ENCODE measurements at regions not wholly inside any gene's neighbourhood (a gene's known extent, or its start where the extent isn't known, plus 50 kb on each side); places are given as distances from the start of the nearest gene placed in this dataset.

DNA sequence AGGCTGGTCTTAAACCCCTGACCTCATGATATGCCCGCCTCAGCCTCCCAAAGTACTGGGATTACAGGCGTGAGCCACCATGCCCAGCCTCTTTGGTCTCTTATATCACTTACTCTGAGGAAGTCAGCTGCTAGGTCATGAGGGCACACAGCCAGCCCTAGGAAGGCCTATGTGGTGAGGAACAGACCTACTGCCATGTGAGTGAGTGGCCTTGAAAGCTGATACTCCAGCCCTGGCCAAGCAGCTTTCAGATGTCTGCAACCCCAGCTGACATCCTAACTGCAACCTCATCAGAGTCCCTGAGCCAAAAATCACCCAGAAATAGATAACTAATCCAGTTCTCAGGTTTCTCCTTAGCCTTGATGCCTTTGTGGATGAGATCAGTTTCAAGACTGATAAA lies 224.3 kb downstream of the EDEM1 start:
- TF ChIP-seq, protein P1, sequence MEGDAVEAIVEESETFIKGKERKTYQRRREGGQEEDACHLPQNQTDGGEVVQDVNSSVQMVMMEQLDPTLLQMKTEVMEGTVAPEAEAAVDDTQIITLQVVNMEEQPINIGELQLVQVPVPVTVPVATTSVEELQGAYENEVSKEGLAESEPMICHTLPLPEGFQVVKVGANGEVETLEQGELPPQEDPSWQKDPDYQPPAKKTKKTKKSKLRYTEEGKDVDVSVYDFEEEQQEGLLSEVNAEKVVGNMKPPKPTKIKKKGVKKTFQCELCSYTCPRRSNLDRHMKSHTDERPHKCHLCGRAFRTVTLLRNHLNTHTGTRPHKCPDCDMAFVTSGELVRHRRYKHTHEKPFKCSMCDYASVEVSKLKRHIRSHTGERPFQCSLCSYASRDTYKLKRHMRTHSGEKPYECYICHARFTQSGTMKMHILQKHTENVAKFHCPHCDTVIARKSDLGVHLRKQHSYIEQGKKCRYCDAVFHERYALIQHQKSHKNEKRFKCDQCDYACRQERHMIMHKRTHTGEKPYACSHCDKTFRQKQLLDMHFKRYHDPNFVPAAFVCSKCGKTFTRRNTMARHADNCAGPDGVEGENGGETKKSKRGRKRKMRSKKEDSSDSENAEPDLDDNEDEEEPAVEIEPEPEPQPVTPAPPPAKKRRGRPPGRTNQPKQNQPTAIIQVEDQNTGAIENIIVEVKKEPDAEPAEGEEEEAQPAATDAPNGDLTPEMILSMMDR (IDR thresholded peaks at IDR 0.05; ENCODE audit: insufficient read depth, low read length, poor library complexity, severe bottlenecking) = no peak
- no peak for TF ChIP-seq EZH2phosphoT487 (conservative IDR thresholded peaks at IDR 0.05; ENCODE audit: low read length)
